Heart right ventricle (tissue), 16 donors: ENCODE measurements at regions not wholly inside any gene's neighbourhood (a gene's known extent, or its start where the extent isn't known, plus 50 kb on each side); places are given as distances from the start of the nearest gene placed in this dataset.

Experiments used
- ATAC-seq, 8 donors: fragments of 200-7000 bp; cut with Tn5 transposase; one replicate each; pipeline ENCODE4 v1.9.1; 2020; ENCODE audit warnings: mild to moderate bottlenecking in 8 of 8, moderate library complexity in 8 of 8, moderate number of reproducible peaks in 1 of 8
- DNase-seq, 2 donors: peaks; one replicate each; pipeline ENCODE4 v3.0.0-alpha.2; 2020
- H3K27ac ChIP-seq, 10 donors: fragments of 200-600 bp; sonication (generic) in 2 of 10; one replicate each; pipeline versions ENCODE4 v1.5.0 to v1.8.0; 2020 to 2022; ENCODE audit warnings: mild to moderate bottlenecking in 3 of 10
- H3K27me3 ChIP-seq, 7 donors: fragments of 200-600 bp; one replicate each; pipeline ENCODE4 v1.8.0; 2021 to 2022; ENCODE audit warnings: mild to moderate bottlenecking in 2 of 7
- H3K36me3 ChIP-seq, 9 donors: fragments of 200-600 bp; sonication (generic) in 1 of 9; one replicate each; pipeline versions ENCODE4 v1.5.0 to v1.8.0; 2020 to 2022; ENCODE audit warnings: mild to moderate bottlenecking in 2 of 9
- H3K4me1 ChIP-seq, 9 donors: fragments of 200-600 bp; sonication (generic) in 1 of 9; one replicate each; pipeline versions ENCODE4 v1.5.0 to v1.8.0; 2020 to 2022; ENCODE audit warnings: mild to moderate bottlenecking in 4 of 9
- H3K4me3 ChIP-seq, 10 donors: fragments of 200-600 bp; sonication (generic) in 2 of 10; one replicate each; pipeline versions ENCODE4 v1.5.0 to v1.8.0; 2020 to 2022; ENCODE audit warnings: mild to moderate bottlenecking in 7 of 10, moderate library complexity in 2 of 10
- H3K9me3 ChIP-seq, 11 donors: fragments of 200-600 bp in 10 of 11; sonication (generic) in 2 of 11; one replicate each; pipeline versions ENCODE4 v1.5.0 to v1.8.0; 2013 to 2022; ENCODE audit warnings: mild to moderate bottlenecking in 2 of 11, control low read depth in 1 of 11, moderate library complexity in 1 of 11
- CTCF ChIP-seq, 9 donors: fragments of 200-600 bp; sonication (generic) in 2 of 9; IDR thresholded peaks; one replicate each; pipeline versions ENCODE4 v1.5.0 to v1.8.0; 2021 to 2022; ENCODE audit warnings: antibody characterized with exemption in 9 of 9, mild to moderate bottlenecking in 5 of 9, moderate library complexity in 1 of 9
- WGBS, 2 donors: extraction: QIAGEN DNeasy Blood & Tissue Kit; methylation state at CpG; one replicate each; pipeline ENCODE4 v1.1.7; 2013; ENCODE audit warnings: inconsistent platforms in 1 of 2; 5-methylcytosine and 5-hydroxymethylcytosine counted together
- intact Hi-C, 10 donors: fragments of 100-400 bp; cut with DNase I; formaldehyde crosslinking; loops; one replicate each; pipeline versions ENCODE4 v1.11.1 to v1.14.2; 2022
- donor health status: Arrhythmogenic right ventricular cardiomyopathy.
- donor health status: ischemic (EF 13 %, LVEDD 7.1; RV severe dilation, severe dysfunction).
- donor health status: healthy with polysubstance abuse.
- donor health status: DM: no; HTN: yes; CAD: no.
- donor health status: DM: no; HTN: no; CAD: no.
- donor health status: ischemic (EF 25% LVEDD 6.9; RV normal size, moderate dysfunction).
- donor health status: ischemic (EF 25% LVEDD 5.7; RV mildly dilated, moderate dysfunction).
- donor health status: healthy.
- donor health status: DM: yes; HTN: yes; CAD: no.
- donor health status: Ischemic cardiomyopathy.
- donor health status: ischemic (EF 35%, LVEDD 5.7; RV mildly dilated, moderate dysfunction).
- donor health status: nonischemic (EF 11% LVEDD 7.7; RV severe dilation, severe dysfunction).
- donor health status: DM: yes; HTN: yes; CAD: no.
- donor health status: PGD.
- donor health status: ischemic (EF 29% LVEDD 5.4; RV normal size, mild dysfunction).
- donor health status: nonischemic (EF 23%, LVEDD 6.1; RV moderate dilation, normal function).

GRCh38 chr1:104402178-104402577 lies 652.5 kb downstream of the AMY1C start:
- 18 to 22% methylated on average over 2 of the region's 2 CpGs for WGBS, 2 donors
- intact Hi-C loops, result no loop called here
- Histone ChIP-seq H3K4me1 (no peaks in the 10 kb centered on the region), H3K27ac (no peak overlapping the region), H3K4me3 (no peak overlapping the region), H3K9me3 (peaks cover 0 to 7% (median 0%) of the 10 kb centered on the region in 11 donors), H3K27me3 (no peaks in the 10 kb centered on the region), H3K36me3 (no peaks in the 10 kb centered on the region)
- ATAC-seq (no peak), DNase-seq (no peak)
- TF ChIP-seq CTCF (IDR thresholded peaks at IDR 0.05), result no peak

- intact Hi-C loops, result no loop called here
- Histone ChIP-seq H3K9me3 (peaks cover 0 to 6% (median 0%) of the 10 kb centered on the region in 11 donors), H3K4me1 (no peaks in the 10 kb centered on the region), H3K36me3 (no peaks in the 10 kb centered on the region), H3K4me3 (no peak overlapping the region), H3K27me3 (no peaks in the 10 kb centered on the region), H3K27ac (no peak overlapping the region)
- no peak for TF ChIP-seq CTCF (IDR thresholded peaks at IDR 0.05)
- WGBS, 2 donors, result 63 to 67% methylated on average over 1 of the region's 1 CpG
- no peak for DNase-seq
- no peak for ATAC-seq
Measured at GRCh38 chr1:104403883-104404282, 654.2 kb downstream of the AMY1C start.

- H3K4me1 ChIP-seq, result no peaks in the 10 kb centered on the region
- DNase-seq (no peak), ATAC-seq (no peak)
- no peaks in the 10 kb centered on the region for H3K36me3 ChIP-seq
- intact Hi-C loops, result no loop called here
- 17 to 35% methylated on average over 2 of the region's 2 CpGs for whole genome bisulfite sequencing, 2 donors
- no peak for TF ChIP-seq CTCF (IDR thresholded peaks at IDR 0.05)
- H3K4me3 ChIP-seq, result no peak overlapping the region
- peaks cover 0 to 6% (median 0%) of the 10 kb centered on the region in 11 donors for H3K9me3 ChIP-seq
- H3K27ac ChIP-seq, result no peak overlapping the region
- H3K27me3 ChIP-seq, result no peaks in the 10 kb centered on the region
Measured at GRCh38 chr1:104406728-104407127, 657.0 kb downstream of the AMY1C start.

- H3K4me3 ChIP-seq, result no peak overlapping the region
- H3K27ac ChIP-seq, result no peak overlapping the region
- ATAC-seq (no peak), DNase-seq (no peak)
- 72 to 76% methylated on average over 8 of the region's 8 CpGs for WGBS, 2 donors
- no peaks in the 10 kb centered on the region for H3K4me1 ChIP-seq
- H3K27me3 ChIP-seq, result no peaks in the 10 kb centered on the region
- no peak for TF ChIP-seq CTCF (IDR thresholded peaks at IDR 0.05)
- intact Hi-C loops, result no loop called here
- peaks cover 0 to 6% (median 0%) of the 10 kb centered on the region in 11 donors for H3K9me3 ChIP-seq
- H3K36me3 ChIP-seq, result no peaks in the 10 kb centered on the region
Measured at GRCh38 chr1:104408268-104408667, 658.6 kb downstream of the AMY1C start.
